ENCODE measurements at regions not wholly inside any gene's neighbourhood (a gene's known extent, or its start where the extent isn't known, plus 50 kb on each side); places are given as distances from the start of the nearest gene placed in this dataset.

DNA sequence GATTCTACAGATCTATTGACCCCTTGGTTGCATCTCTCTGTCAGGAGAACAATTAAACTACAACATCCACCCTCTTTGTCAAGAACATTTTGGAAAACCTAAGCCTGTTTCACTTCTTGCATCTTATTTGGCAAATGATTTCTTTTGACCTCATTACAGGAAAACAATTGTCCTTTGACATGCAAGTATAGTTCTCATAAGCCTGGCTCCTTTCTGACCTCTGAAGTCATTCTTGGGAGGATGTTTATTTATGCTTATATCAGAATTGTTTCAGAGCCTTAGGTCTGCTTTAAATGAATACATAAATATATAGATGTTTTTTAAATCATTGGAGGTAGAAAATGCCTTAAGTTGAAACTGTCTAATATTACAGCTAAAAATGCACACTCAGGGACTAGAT lies 361.3 kb upstream of the PTGER4 start:
- Mint-ChIP-seq H3K36me3 (ENCODE audit: insufficient read depth in 1 of 3, low read depth in 3 of 3) (no peaks in the 10 kb centered on the region), H3K27ac (no peak overlapping the region), H3K4me3 (no peak overlapping the region), H3K27me3 (ENCODE audit: low read depth) (no peaks in the 10 kb centered on the region), H3K4me1 (peaks cover 2 to 4% of the 10 kb centered on the region in 2 experiments; a peak in 3 of 4 replicates), H3K9me3 (no peaks in the 10 kb centered on the region)
- Histone ChIP-seq H3K4me2 (ENCODE audit: insufficient read depth, insufficient read length, low read length) (no peak overlapping the region), H2BK15ac (ENCODE audit: low read depth, low read length) (no peak overlapping the region), H3K9ac (ENCODE audit: extremely low read depth, insufficient read length, low read length) (no peak overlapping the region), H2BK5ac (ENCODE audit: insufficient read length, low read length) (no peak overlapping the region), H3K9me3 (ENCODE audit: control insufficient read depth, low read depth, low read length) (no peaks in the 10 kb centered on the region), H3T11ph (ENCODE audit: low read length) (no peak overlapping the region), H3K23ac (ENCODE audit: insufficient read length, low read depth, low read length) (no peak overlapping the region), H3K27ac (ENCODE audit: insufficient read length, low read depth, low read length) (no peak overlapping the region), H3K14ac (ENCODE audit: insufficient read depth, low read length) (no peak overlapping the region), H2AK5ac (ENCODE audit: insufficient read length, low read length) (no peak overlapping the region), H3K4ac (ENCODE audit: low read depth, low read length) (no peak overlapping the region), H3K18ac (ENCODE audit: insufficient read length, low read depth, low read length) (no peak overlapping the region), H3K56ac (ENCODE audit: insufficient read length, low read depth, low read length) (no peak overlapping the region), H2BK12ac (ENCODE audit: insufficient read length, low read depth, low read length) (no peak overlapping the region), H2BK120ac (ENCODE audit: low read depth, low read length, poor library complexity, severe bottlenecking) (no peak overlapping the region), H2AFZ (ENCODE audit: low read length) (no peak overlapping the region), H3K79me2 (ENCODE audit: insufficient read depth, low read length) (no peaks in the 10 kb centered on the region), H3K27me3 (ENCODE audit: insufficient read depth, low read length) (no peaks in the 10 kb centered on the region), H3K79me1 (ENCODE audit: insufficient read depth, low read depth, low read length, poor library complexity, severe bottlenecking) (no peaks in the 10 kb centered on the region), H3K23me2 (ENCODE audit: insufficient read length, low read depth, low read length, poor library complexity, severe bottlenecking) (no peaks in the 10 kb centered on the region), H4K91ac (ENCODE audit: insufficient read length, low read depth, low read length) (no peak overlapping the region), H2BK20ac (ENCODE audit: low read depth, low read length, poor library complexity, severe bottlenecking) (no peak overlapping the region), H4K5ac (ENCODE audit: insufficient read length, low read depth, low read length) (no peak overlapping the region), H4K20me1 (ENCODE audit: control insufficient read depth, insufficient read depth, insufficient read length) (no peaks in the 10 kb centered on the region), H4K8ac (replicated peaks; ENCODE audit: insufficient read length, low read depth, low read length) (no peak overlapping the region), H3K4me1 (ENCODE audit: insufficient read depth, low read length) (no peaks in the 10 kb centered on the region)
- TF ChIP-seq, protein P1, sequence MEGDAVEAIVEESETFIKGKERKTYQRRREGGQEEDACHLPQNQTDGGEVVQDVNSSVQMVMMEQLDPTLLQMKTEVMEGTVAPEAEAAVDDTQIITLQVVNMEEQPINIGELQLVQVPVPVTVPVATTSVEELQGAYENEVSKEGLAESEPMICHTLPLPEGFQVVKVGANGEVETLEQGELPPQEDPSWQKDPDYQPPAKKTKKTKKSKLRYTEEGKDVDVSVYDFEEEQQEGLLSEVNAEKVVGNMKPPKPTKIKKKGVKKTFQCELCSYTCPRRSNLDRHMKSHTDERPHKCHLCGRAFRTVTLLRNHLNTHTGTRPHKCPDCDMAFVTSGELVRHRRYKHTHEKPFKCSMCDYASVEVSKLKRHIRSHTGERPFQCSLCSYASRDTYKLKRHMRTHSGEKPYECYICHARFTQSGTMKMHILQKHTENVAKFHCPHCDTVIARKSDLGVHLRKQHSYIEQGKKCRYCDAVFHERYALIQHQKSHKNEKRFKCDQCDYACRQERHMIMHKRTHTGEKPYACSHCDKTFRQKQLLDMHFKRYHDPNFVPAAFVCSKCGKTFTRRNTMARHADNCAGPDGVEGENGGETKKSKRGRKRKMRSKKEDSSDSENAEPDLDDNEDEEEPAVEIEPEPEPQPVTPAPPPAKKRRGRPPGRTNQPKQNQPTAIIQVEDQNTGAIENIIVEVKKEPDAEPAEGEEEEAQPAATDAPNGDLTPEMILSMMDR (conservative IDR thresholded peaks at IDR 0.05): no peak
- no peak for DNase-seq

Measured in H9 (cell line).